ENCODE measurements at regions not wholly inside any gene's neighbourhood (a gene's known extent, or its start where the extent isn't known, plus 50 kb on each side); places are given as distances from the start of the nearest gene placed in this dataset.

- TF ChIP-seq CTCF (IDR thresholded peaks at IDR 0.05 in 2 of 3, conservative IDR thresholded peaks at IDR 0.05 in 1 of 3; ENCODE audit: borderline replicate concordance in 1 of 3, insufficient read depth in 1 of 3, low read depth in 2 of 3, low read length in 2 of 3) = no peak
- no peak for TF ChIP-seq SRF (IDR thresholded peaks at IDR 0.05; ENCODE audit: low read depth)
- no peak for TF ChIP-seq EZH2 (IDR thresholded peaks at IDR 0.05)
These were observed 823.8 kb upstream of the CA10 start for GRCh38 chr17:52982331-52982730.

Data from HCT116 (cell line).